ENCODE measurements at regions not wholly inside any gene's neighbourhood (a gene's known extent, or its start where the extent isn't known, plus 50 kb on each side); places are given as distances from the start of the nearest gene placed in this dataset.

GRCh38 chr21:28633839-28634555, 358.7 kb downstream of the LTN1 start:
- TF ChIP-seq POLR2AphosphoS5 (IDR thresholded peaks at IDR 0.05; ENCODE audit: insufficient read depth in 1 of 2, low read depth in 1 of 2) (peak in 1 of 2 donors; percentile 84), CTCF (IDR thresholded peaks at IDR 0.05) (no peak)

Data from vagina (tissue), 2 donors.